Mesodermal cell (in vitro differentiated cells): ENCODE measurements at regions not wholly inside any gene's neighbourhood (a gene's known extent, or its start where the extent isn't known, plus 50 kb on each side); places are given as distances from the start of the nearest gene placed in this dataset.
"Not testable (repeated sequence)": the region's sequence is repeated elsewhere in the genome, so short reads cannot be mapped to it uniquely, and the experiment has no call there.

Source experiments
- H3K27ac ChIP-seq: 2 replicates; pipeline ENCODE4 v1.7.0; 2013; ENCODE audit warnings: mild to moderate bottlenecking, low read depth, low read length, moderate library complexity; ENCODE audit not compliant: severe bottlenecking
- H3K36me3 ChIP-seq: 2 replicates; pipeline ENCODE4 v1.7.1; 2013; ENCODE audit warnings: mild to moderate bottlenecking, low read length, moderate library complexity; ENCODE audit not compliant: control insufficient read depth, insufficient read depth
- H3K4me1 ChIP-seq: one replicate; pipeline ENCODE4 v1.7.1; 2013; ENCODE audit warnings: mild to moderate bottlenecking, low read length; ENCODE audit not compliant: insufficient read depth, control insufficient read depth, poor library complexity, severe bottlenecking
- H3K4me3 ChIP-seq: 2 replicates; pipeline ENCODE4 v1.7.0; 2013; ENCODE audit warnings: low read length, control low read depth, mild to moderate bottlenecking; ENCODE audit not compliant: insufficient read depth, poor library complexity, severe bottlenecking; ENCODE audit errors: extremely low read depth
- H3K9me3 ChIP-seq: 2 replicates; pipeline ENCODE4 v1.7.1; 2013; ENCODE audit warnings: mild to moderate bottlenecking, low read length, moderate library complexity; ENCODE audit not compliant: control insufficient read depth
- WGBS, 2 experiments: methylation state at CpG; one replicate each; pipeline ENCODE4 v1.1.5; 2013; ENCODE audit warnings: missing lambda C conversion rate in 2 of 2; ENCODE audit not compliant: insufficient coverage in 2 of 2; 5-methylcytosine and 5-hydroxymethylcytosine counted together

GRCh38 chr4:4655901-4656300 lies 114.1 kb upstream of the STX18 start:
- WGBS, 2 experiments, result 93 to 100% methylated on average over 2 to 3 of the region's 4 CpGs
- H3K4me1 ChIP-seq, result peaks cover 14% of the 10 kb centered on the region
- H3K4me3 ChIP-seq, result no peak overlapping the region
- H3K36me3 ChIP-seq, result no peaks in the 10 kb centered on the region
- no peaks in the 10 kb centered on the region for H3K9me3 ChIP-seq
- H3K27ac ChIP-seq, result no peak overlapping the region

DNA sequence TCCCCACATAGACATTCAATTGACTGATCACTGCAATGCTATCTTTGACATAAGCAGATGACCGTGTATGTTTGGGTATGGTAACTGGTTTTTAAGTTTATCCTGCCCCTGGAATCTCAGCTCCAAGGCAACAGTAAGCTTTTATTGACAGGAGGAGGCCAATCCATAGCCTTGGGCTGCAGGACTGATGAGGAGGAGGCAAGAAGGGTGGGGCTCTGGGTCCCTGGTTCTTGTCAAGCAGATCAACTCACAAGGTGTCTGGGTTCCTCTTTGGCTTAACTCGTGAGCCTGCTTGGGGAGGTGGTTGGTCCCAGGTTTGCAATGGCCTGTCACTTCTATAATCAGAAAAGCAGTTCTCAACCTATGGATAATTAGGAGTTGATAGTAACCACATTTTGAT lies 113.2 kb upstream of the STX18 start:
- H3K4me1 ChIP-seq, result peaks cover 7% of the 10 kb centered on the region
- no peak overlapping the region for H3K27ac ChIP-seq
- 80% methylated on average over 1 of the region's 2 CpGs; no CpG with 5 or more reads in 1 of the 2 experiments for WGBS, 2 experiments
- no peak overlapping the region for H3K4me3 ChIP-seq
- no peaks in the 10 kb centered on the region for H3K36me3 ChIP-seq
- H3K9me3 ChIP-seq, result no peaks in the 10 kb centered on the region

GRCh38 chr4:4651811-4652755 lies 110.2 kb upstream of the STX18 start:
- 56 to 57% methylated on average over 7 to 9 of the region's 12 CpGs for WGBS, 2 experiments
- Histone ChIP-seq H3K36me3 (no peaks in the 10 kb centered on the region), H3K4me3 (no peak overlapping the region), H3K9me3 (peaks cover 2% of the 10 kb centered on the region), H3K27ac (no peak overlapping the region), H3K4me1 (peaks cover 4% of the 10 kb centered on the region)

GRCh38 chr4:4647041-4647440 lies 105.2 kb upstream of the STX18 start:
- Histone ChIP-seq H3K4me1 (peaks cover 44% of the 10 kb centered on the region), H3K9me3 (peaks cover 6% of the 10 kb centered on the region), H3K27ac (no peak overlapping the region), H3K36me3 (no peaks in the 10 kb centered on the region), H3K4me3 (no peak overlapping the region)
- WGBS, 2 experiments, result 95 to 100% methylated on average over 1 of the region's 1 CpG

DNA sequence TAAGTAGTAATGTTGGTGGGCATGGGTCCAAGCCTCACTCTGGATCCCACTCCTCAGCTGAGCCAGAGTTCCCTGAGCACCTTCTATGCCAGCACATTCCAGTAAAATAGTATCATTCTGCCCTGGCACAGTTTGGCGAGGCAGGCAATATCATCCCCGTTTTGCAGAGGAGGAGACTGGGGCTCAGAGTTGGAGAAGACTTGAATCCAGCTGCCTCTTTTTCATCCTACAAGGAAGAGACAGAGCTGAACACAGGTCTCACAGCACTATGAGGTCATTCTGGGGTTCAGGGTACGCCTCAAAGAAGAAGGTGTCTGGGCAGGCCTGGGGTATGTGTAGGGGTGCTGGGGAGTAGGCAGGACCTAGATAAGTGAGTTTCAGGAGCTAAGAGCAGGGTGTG lies 103.9 kb upstream of the STX18 start:
- 97% methylated on average over 2 to 3 of the region's 3 CpGs for WGBS, 2 experiments
- Histone ChIP-seq H3K36me3 (no peaks in the 10 kb centered on the region), H3K27ac (peak overlapping the region; percentile 69), H3K4me1 (peaks cover 55% of the 10 kb centered on the region), H3K9me3 (peaks cover 6% of the 10 kb centered on the region), H3K4me3 (no peak overlapping the region)

DNA sequence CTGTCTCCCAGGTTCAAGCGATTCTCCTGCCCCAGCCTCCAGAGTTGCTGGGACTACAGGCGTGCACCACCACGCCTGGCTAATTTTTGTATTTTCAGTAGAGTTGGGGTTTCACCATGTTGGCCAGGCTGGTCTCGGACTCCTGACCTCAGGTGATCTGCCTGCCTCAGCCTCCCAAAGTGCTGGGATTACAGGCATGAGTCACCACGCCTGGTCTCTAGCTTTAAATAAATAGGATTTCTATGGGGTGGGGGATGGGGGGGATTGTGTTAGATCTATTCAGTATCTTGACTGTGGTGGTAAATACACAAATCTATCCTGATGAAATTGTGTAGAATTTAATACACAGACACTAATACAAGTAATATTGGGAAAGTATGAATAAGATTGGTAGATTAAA lies 102.4 kb upstream of the STX18 start:
- not testable (repeated sequence) for H3K4me3 ChIP-seq, H3K27ac ChIP-seq, H3K36me3 ChIP-seq, H3K9me3 ChIP-seq
- WGBS, 2 experiments, result 71 to 97% methylated on average over 1 to 4 of the region's 5 CpGs
- H3K4me1 ChIP-seq, result peaks cover 59% of the 10 kb centered on the region

GRCh38 chr4:4643743-4644142 lies 101.9 kb upstream of the STX18 start:
- H3K9me3 ChIP-seq, H3K36me3 ChIP-seq, H3K4me3 ChIP-seq, H3K27ac ChIP-seq: not testable (repeated sequence)
- 100% methylated on average over 5 of the region's 6 CpGs for WGBS, 2 experiments
- peaks cover 59% of the 10 kb centered on the region for H3K4me1 ChIP-seq

GRCh38 chr4:4643306-4643705 lies 101.5 kb upstream of the STX18 start:
- 81 to 91% methylated on average over 3 to 4 of the region's 5 CpGs for WGBS, 2 experiments
- peaks cover 6% of the 10 kb centered on the region for H3K9me3 ChIP-seq
- H3K27ac ChIP-seq, result no peak overlapping the region

GRCh38 chr4:4642496-4643000 lies 100.7 kb upstream of the STX18 start:
- Histone ChIP-seq H3K4me1 (peaks cover 59% of the 10 kb centered on the region), H3K9me3 (peaks cover 6% of the 10 kb centered on the region), H3K27ac (peak overlapping the region; percentile 85), H3K36me3 (no peaks in the 10 kb centered on the region), H3K4me3 (no peak overlapping the region)
- 57% methylated on average over 2 of the region's 6 CpGs; no CpG with 5 or more reads in 1 of the 2 experiments for WGBS, 2 experiments

More at GRCh38 chr4:4643306-4643705, 101.5 kb upstream of the STX18 start:
- H3K4me3 ChIP-seq, result no peak overlapping the region
- H3K36me3 ChIP-seq, result no peaks in the 10 kb centered on the region
- H3K4me1 ChIP-seq, result peaks cover 59% of the 10 kb centered on the region

DNA sequence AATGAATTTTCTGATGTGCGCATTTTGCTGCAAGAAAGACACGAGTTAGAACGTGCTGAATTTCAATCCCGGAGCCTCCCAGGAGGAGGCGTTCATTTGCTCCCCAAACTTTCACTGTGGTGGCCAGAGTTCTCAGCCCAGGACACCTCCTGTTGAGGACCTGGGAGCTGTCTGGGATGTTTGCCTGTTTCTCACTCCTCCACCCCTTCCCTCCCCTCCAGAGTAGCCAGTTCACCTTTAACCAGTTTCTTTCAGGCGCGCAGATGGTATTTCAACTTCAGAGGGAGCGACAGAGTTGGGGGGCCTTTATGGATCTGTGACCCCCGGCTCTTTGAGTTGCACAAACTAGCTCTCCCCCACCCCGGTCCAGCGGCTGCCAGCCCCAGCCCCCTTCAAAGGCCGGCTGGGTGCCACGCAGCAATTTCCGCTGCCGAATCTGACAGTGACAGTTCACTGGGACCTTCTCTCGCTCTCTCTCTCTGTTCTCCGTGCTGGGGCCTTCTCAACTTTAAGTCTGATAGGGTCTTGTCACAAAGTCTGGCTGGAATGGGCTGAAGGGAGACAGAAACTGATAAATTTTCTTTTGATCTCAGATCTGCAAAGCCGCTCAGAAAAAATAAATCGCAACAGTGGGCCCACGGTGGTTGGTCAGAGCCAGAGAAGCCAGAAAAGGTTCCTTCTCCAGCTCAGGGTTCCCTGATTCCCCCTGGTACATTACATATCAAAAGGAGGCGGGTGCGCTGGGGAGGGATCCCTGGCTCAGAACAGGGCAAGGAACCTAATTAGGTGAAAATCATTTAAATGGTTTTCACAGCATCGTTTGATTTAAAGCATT lies 100.0 kb upstream of the STX18 start:
- peaks cover 57% of the 10 kb centered on the region for H3K4me1 ChIP-seq
- H3K9me3 ChIP-seq, result peaks cover 2% of the 10 kb centered on the region
- WGBS, 2 experiments, result 24 to 30% methylated on average over 15 to 19 of the region's 23 CpGs
- H3K36me3 ChIP-seq, result no peaks in the 10 kb centered on the region
- no peak overlapping the region for H3K4me3 ChIP-seq
- H3K27ac ChIP-seq, result peak overlapping the region; percentile 85
